Raji (cell line): ENCODE measurements at regions not wholly inside any gene's neighbourhood (a gene's known extent, or its start where the extent isn't known, plus 50 kb on each side); places are given as distances from the start of the nearest gene placed in this dataset.

Experiments
- POLR2A ChIP-seq: IDR thresholded peaks from 2 replicates; pipeline ENCODE4 v1.6.1; 2011; ENCODE audit warnings: low read depth, low read length, control low read depth; ENCODE audit not compliant: insufficient read depth

GRCh38 chr21:14058566-14058965, 152.2 kb downstream of the LIPI start:
- no peak for TF ChIP-seq POLR2A

DNA sequence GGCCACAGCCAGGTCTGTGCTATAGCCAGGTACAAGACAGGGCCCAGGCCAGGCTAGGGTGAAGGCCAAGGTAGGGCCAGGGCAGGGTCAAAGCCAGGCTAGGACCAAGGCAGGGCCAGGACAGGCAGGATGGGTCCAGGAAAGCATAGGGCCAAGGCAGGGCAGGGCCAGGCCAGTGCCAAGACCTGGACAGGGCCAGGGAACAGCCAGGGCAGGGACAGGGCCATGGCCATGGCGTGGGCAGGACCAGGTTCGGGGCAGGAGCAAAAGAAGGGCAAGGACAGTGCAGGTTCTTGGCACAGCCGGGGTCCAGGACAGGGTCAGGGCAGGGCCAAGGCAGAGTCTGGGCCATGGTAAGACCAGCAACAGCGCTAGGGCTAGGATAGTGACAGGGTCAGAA, 153.4 kb downstream of the LIPI start:
- TF ChIP-seq POLR2A, result no peak

DNA sequence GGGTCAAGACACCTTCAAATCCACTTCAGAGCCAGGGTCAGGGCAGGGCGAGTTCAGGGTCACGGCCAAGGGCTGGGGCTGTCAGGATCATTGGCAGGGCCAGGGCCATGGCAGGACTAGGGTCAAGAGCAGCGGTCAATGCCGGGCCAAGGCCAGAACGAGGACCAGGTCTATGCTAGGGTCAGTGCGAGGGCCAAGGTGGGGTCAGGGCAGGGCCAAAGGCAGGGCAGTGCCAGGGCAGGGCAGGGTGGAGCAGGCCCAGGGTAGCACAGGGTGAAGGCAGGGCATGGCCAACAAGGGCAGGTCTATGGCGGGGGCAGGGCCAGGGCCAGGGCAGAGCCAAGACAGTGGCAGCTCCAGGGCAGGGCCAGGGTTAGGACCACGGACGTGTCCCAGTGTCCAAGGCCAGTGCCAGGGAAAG, 154.0 kb downstream of the LIPI start:
- no peak for TF ChIP-seq POLR2A

DNA sequence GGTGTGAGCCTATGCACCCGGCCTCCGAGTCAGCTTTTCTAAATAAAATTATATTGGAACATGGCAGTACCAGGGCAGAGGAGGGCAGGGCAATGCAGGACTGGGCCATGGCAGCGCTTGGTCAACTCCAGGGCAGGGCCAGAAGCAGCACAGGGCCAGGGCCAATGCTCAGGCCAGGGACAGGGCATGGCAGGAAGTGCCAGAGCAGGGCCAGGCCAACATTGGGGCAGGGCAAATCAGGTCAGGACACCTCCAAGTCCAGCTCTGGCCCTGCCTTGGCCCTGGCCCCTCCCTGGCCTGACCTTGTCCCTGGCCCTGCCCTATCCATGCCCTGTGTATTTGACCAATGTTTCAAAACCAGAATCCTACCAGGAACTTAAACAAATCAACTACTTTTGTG, 156.1 kb downstream of the LIPI start:
- no peak for TF ChIP-seq POLR2A

DNA sequence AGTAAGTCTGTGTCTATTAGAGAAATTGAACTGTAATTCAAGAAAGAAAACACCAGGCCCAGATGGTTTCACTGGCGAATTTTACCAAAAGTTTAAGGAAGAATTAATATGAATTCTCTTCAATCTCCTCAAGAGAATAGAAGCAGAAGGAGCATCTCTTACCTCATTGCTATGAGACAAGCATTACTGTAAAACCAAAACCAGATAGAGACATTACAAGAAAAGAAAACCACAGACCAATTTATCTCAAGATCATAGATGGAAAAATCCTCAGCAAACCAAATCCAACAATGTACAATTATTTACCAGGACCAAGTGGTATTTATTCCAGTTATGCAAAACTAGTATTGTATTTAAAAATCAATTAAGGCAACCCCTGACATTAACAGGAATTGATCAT, 160.6 kb downstream of the LIPI start:
- TF ChIP-seq POLR2A, result no peak

DNA sequence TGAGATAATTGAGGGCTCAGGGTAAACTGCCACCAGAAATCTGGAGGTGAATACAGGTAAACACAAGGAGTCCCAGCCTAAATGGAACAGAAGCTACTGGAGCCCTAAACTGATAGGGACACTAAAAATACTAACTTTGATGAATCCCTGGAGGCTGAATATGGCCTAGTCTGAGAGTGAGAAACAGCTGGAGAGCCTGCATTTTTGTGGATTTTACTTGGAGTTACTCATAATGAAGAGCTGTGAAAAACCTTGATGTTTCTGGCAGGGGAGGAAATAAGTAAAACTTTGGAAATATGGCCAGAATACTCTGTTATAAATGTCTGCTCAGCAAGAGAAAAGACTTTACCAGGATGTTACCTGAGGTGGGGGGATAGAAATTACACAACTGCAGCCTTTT, 164.4 kb downstream of the LIPI start:
- no peak for TF ChIP-seq POLR2A

GRCh38 chr21:14040386-14040785, 170.4 kb downstream of the LIPI start:
- no peak for TF ChIP-seq POLR2A

DNA sequence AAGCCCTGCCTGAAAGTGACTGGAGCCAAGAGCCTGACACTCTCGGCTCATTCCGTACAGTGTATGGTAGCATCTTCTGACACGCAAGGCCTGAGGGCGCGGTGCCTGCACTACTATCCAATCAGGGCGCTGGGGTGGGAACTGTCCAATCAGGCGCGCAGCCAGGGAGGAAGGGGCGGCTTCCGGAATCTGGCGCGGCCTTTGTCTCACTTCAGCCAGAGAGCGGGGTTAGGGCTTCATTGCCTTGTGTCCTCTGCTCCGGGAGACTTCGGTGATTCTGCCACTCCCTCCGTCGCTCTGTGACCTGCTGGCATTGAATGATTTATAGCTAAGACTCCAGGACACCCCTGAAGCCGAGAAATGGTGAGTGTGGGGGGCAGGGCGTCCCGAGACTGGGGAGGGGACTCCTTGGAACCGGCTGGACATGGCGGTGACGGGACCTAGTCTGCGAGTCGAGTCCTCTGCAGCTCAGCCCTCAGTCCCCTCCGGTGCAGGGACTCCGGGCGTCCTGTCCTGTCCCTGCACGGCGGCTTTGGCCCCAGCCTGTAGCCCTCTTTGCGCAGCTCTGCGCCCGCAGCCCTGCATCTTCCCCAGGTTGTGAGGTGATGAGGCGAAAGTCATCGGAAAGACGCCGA, 183.4 kb downstream of the LIPI start:
- TF ChIP-seq POLR2A, result peak; percentile 59

- no peak for TF ChIP-seq POLR2A
Observed at GRCh38 chr21:14013056-14013603, 197.6 kb downstream of the LIPI start.

DNA sequence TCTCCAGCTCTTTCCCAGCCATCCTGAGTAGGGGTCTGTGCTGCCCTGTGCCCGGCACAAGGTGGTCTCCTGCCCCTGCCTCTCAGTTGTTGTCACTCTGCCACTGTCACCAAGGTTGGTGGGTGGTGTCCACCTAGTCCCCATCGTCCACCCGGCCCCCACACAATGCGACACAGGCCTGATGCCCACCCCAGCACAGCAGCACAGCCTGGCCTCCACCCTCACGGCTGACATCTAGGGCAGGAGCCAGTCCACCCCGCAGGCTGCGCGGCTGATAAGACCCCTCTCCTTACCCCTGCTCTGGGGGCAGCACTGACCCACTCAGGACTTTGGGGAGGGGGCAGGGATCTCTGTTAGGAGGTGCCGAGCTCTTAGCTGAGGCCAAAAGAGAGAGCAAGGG, 198.3 kb downstream of the LIPI start:
- TF ChIP-seq POLR2A, result no peak

- TF ChIP-seq POLR2A, result no peak
Observed at GRCh38 chr21:14010729-14011128, 200.0 kb downstream of the LIPI start.

DNA sequence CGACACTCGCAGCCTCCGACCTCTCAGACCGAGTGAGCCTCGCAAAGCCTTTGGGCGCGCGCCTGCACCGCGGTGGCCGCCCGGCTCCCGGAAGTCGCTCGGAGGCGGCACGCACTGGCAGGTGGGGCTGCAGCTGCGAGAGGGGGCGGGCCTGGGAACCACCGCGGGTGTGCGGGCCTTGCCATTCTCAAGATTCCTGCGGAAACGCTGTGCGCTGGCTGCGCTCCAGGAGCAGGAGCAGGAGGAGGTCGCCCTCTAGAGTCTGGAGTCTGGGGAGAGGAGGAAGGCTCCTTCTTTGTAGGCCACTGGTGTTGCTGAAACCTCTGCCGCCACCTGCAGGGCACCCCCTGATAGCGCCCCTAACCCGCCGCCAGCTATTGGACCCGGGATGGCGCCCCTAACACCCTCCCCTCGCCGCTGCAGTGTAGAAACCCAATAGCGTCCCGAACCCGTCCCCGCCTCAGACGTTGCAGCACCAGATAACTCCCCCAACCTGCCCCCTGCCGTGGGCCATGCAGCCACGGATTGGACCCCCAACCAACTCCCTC, 230.6 kb downstream of the LIPI start:
- TF ChIP-seq POLR2A, result 0 out of 2 replicates have a peak, but pooled peaks have one; percentile 17

DNA sequence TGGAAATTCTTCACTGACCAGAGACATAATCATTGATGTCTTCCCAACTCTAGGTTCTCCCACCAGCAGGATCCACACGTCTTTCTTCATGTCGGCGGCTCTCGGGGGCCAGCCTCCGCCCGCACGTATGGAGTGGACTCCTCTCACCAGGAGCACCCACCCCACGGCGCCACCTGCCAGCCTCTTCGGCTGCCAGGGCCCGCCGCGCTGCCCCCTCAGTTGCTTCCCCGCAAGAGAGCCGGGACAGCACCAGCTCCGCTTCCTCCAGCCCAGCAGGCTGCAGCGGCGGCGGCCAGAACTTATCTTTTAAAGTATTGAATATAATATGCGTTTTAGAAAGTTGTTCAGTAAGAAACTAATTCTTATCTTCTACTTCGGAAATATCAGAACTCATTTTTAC, 273.5 kb downstream of the LIPI start:
- no peak for TF ChIP-seq POLR2A

DNA sequence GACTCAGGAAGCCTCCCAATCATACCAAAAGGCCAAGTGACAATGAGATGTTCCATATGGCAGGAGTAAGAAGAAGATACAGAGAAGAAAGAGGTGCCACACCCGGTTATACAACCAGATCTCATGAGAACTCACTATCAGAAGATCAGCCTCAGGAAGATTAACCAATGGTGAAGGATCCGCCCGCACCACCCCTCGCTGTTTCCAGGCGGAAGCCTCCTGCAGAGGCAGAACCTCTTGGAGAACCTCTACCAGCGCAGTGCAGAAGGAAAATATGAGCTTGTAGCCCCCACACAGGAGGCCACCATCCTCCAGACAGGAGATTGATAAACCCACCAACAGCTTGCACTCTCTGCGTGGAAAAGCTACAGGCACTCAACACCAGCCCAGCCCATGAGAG, 245.1 kb downstream of the POTED start:
- no peak for TF ChIP-seq POLR2A

DNA sequence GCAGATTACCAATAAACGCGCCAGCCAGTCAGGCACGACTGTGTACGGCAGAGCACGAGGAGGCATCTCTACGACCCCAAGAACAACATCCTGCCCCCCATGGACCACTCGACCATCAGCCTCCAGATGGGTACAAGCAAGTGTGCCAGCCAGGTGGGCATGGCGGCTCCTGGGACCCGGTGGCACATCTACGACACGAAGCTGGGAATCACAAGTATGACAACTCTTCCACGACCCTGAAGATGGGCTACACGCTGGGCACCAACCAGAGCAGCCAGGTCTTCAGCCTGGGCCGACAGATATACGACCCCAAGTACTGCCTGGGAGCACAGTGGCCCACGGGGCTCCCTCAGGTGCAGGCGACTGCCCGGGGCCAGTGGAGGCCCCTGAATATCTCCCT, 217.6 kb downstream of the POTED start:
- no peak for TF ChIP-seq POLR2A
